Thyroid gland (tissue), 4 donors: ENCODE measurements at regions not wholly inside any gene's neighbourhood (a gene's known extent, or its start where the extent isn't known, plus 50 kb on each side); places are given as distances from the start of the nearest gene placed in this dataset.

Experiments used
- POLR2A ChIP-seq, 2 donors: fragments of 450-650 bp; IDR thresholded peaks; one replicate each; pipeline ENCODE4 v1.6.1; 2017; ENCODE audit warnings: antibody characterized with exemption in 2 of 2, mild to moderate bottlenecking in 2 of 2, moderate library complexity in 1 of 2
- TF ChIP-seq, protein P1 (sequence below), 6 experiments: fragments of 200-600 bp in 3 of 6; fragments of 450-650 bp in 3 of 6; sonication (generic) in 3 of 6; IDR thresholded peaks; one replicate each; pipeline ENCODE4 v1.5.1; 2016 to 2019; ENCODE audit warnings: antibody characterized with exemption in 6 of 6, mild to moderate bottlenecking in 2 of 6, inconsistent platforms in 1 of 6, moderate library complexity in 1 of 6

DNA sequence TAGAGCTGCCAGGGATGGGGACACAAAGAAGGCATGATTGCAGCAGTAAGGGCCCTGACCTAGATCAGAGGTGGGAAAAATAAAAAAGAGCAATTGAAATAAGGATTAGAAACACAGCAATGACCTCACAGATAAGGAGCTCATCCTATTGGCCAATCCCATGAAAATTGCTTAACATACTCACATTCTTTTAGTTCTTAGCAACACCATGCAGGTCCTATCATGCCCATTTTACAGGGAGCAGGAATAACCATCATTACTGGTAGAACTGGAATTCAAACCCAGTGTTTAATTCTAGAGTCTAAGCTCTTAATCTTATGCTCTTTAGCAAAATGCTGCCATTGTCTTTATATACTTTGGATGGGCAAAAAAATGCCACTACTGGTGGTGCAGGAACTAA, 267.7 kb downstream of the RNF144B start:
- TF ChIP-seq, protein P1, sequence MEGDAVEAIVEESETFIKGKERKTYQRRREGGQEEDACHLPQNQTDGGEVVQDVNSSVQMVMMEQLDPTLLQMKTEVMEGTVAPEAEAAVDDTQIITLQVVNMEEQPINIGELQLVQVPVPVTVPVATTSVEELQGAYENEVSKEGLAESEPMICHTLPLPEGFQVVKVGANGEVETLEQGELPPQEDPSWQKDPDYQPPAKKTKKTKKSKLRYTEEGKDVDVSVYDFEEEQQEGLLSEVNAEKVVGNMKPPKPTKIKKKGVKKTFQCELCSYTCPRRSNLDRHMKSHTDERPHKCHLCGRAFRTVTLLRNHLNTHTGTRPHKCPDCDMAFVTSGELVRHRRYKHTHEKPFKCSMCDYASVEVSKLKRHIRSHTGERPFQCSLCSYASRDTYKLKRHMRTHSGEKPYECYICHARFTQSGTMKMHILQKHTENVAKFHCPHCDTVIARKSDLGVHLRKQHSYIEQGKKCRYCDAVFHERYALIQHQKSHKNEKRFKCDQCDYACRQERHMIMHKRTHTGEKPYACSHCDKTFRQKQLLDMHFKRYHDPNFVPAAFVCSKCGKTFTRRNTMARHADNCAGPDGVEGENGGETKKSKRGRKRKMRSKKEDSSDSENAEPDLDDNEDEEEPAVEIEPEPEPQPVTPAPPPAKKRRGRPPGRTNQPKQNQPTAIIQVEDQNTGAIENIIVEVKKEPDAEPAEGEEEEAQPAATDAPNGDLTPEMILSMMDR (IDR thresholded peaks at IDR 0.05), result no peak
- TF ChIP-seq POLR2A (IDR thresholded peaks at IDR 0.05), result no peak
